HG02981 (cell line): ENCODE measurements at regions not wholly inside any gene's neighbourhood (a gene's known extent, or its start where the extent isn't known, plus 50 kb on each side); places are given as distances from the start of the nearest gene placed in this dataset.

ENCODE experiments used
- ATAC-seq: cut with Tn5 transposase; IDR thresholded peaks from one replicate; pipeline ENCODE4 v1.9.1; 2021; ENCODE audit warnings: mild to moderate bottlenecking, moderate library complexity; ENCODE audit not compliant: unreplicated experiment

GRCh38 chr10:29962166-29962850 lies 97.1 kb downstream of the JCAD start:
- no peak for ATAC-seq

- ATAC-seq: no peak
Measured at GRCh38 chr10:29961351-29961750, 98.0 kb downstream of the JCAD start.

DNA sequence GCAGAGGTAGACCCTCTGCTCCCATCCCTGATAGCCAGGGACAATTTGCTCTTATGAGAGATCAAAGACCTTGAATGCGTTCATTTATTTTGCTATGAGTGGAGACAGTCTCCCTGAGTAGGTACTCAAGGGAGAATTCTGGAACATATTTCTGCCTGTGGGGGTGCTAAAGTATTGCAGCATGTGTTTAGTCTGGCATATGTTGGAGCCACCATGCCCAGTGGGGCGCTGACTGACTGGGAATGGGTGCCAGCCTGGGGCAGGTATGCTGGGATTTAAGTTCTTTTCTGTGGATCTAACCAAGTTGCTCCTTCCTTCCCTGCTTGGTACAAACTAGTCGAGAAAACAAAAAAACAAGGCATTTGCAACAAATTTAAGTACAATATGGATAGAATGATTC lies 99.1 kb downstream of the JCAD start:
- ATAC-seq: no peak

DNA sequence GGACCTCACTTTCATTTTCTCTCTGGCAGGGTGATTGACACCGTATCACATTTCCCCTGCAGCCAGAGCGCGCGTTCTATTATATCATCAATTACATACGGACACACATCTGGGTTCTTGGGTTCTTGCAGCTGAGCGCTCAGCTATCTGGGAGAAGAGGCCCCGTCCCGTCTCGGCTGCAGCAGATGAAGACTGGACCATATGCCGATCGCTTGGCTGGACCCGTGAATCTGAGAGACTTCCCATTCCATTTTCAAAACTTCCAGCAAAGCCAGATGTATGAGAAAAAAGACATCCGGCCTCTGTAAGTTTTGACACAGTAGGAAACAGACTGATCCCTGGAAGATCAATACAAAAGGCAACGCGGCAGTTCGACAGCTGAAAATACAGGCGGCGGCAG lies 99.8 kb downstream of the JCAD start:
- no peak for ATAC-seq

GRCh38 chr10:29958440-29958839 lies 100.9 kb downstream of the JCAD start:
- ATAC-seq: no peak

- ATAC-seq: peak; percentile 53
Measured at GRCh38 chr10:29957907-29958331, 101.5 kb downstream of the JCAD start.

DNA sequence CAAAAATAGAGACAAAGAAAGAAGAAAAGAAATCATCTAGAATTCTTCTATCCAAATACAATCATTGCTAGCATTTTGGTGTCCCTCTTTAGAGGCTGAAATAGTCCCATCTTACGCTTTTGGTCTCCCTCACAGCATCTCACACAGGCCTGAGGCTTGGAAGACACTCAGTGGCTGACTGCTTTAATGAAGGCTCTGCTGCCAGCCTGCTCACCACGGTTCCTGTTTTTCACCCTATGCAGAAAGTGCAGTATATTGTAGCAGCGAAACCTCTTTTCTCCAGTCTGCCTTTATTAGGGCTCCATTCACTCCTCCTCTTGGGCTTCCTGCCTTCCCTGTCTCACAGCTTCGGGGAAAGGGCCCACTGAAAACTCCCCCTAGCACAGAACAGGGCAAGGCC lies 102.2 kb downstream of the JCAD start:
- no peak for ATAC-seq

- ATAC-seq: no peak
Measured at GRCh38 chr10:29956335-29956924, 103.0 kb downstream of the JCAD start.

DNA sequence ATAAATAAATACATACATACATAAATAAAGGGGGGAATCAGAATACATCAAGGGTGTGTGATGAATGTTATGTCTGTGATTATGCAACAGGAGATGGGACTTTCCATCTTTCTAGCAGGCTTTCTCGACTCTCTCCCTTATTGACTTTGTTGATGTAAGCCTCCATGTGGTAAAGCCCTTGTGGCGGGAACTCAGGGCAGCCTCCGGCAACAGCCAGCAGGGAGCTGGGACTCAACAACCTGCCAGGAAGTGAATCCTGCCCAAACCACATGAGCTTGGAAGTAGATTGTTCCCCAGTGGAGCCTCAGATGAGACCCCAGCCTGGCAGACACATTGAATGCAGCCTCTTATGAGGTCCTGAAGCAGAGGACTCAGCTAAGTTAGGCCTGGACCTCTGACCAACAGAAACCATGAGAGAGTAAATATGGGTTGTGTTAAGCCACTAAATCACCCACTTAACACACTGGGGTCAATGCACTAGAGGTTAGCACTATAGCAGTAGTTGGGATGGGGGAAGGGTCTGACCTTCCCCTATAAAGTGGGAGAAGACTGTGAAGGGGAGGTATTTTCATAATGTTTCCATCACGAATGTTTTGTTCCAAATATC lies 104.0 kb downstream of the JCAD start:
- no peak for ATAC-seq

DNA sequence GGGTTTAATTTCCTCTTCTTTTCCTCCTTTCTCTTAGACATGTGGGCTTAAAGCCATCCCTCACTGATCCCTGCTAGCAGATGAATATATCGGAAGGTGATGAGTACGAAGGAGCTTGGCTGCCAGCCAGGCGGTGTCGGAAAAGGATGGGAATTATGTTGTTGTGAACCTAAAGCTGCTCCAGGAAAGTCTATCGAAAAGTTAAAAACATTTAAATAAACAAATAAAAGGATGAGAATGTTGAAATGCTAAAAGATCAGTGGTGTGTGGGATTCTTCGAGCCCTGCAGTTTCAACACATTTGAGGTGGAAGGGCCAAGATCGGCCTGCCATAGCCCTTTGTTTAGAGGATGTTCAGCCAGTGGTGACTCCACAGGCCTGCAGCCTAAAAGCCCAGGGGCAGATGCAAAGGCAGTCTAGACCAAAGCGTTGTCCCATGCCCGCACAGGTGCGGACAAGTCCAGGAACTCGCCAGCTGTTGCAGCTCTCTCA lies 107.9 kb downstream of the JCAD start:
- ATAC-seq: no peak

DNA sequence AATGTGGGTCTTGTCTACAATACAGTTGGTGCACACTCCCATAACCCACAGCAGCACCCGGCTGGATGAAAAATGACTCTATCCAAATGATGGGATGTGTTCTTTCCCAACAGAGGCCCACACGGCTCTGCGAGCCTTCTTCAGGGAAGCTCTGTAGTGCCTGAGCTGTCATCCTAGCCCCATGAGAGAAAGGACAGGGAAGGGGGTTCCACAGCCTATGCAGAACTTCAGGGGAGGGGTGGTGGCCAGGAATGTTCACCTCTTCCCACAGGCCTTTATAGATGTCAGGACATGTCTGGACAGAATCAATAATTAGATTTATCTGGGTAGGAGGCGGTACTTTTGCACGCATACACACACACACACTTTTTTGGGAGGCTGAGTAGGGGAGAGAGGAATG lies 109.0 kb downstream of the JCAD start:
- ATAC-seq: no peak

GRCh38 chr10:29949411-29950011 lies 109.9 kb downstream of the JCAD start:
- no peak for ATAC-seq

DNA sequence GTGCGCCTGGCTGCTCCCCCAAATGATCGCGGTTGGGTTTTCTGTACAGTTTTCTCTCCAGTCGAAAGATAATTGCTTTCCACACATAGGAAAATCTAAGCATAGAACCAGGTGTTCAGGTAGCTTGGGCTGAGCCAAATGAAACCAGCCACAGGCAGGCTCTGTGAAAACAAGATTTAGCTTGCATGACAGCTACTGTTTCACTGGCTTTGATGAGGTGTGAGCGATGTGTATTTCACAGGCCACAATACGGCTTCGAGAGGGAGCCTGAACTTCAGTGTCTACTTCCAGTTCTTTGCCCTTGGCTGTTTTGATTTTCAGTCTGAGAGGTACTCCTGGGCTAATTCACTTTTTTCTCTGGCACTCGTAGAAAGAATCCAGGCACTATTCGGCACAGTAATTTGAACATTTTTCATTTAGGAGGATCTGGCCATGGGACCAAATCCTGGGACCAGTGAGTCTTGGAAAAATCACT lies 110.5 kb downstream of the JCAD start:
- peak; percentile 59 for ATAC-seq

- no peak for ATAC-seq
Measured at GRCh38 chr10:29947701-29948060, 111.7 kb downstream of the JCAD start.

DNA sequence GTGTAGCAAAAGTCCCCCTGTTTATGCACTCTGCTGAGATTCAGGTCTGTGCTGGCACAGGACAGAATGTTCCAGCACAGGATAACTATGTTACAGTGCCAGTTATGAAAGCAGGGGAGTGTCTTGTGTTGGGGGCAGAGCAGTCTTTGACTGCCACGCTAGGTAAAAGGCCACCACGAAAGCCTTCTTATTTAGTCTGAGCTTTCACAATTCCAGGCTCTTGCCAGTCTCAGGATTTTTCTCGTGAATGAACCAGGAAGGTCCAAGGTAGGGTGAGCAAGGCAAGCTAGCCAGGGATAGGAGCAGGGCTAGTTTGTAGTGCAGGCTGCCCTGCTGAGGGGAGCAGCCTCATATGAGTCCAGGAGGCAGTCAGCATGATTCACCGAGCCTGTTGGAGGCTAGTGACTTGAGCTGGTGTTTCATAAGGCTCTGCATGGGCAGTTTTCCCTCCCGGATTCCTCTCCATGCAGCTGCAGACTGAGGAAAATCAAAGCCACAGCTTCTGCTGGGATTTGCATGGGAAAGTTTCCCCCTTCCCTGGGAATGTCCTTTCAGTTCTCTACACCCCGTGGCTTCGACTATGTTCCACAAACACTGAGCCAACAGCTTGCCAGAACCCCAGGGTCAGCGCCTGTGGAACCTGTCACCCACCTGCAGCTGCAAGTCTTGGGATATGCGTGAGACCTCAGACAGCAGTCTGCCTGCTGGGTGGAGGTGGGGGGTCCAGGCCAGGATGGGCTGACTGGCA lies 112.3 kb downstream of the JCAD start:
- no peak for ATAC-seq

DNA sequence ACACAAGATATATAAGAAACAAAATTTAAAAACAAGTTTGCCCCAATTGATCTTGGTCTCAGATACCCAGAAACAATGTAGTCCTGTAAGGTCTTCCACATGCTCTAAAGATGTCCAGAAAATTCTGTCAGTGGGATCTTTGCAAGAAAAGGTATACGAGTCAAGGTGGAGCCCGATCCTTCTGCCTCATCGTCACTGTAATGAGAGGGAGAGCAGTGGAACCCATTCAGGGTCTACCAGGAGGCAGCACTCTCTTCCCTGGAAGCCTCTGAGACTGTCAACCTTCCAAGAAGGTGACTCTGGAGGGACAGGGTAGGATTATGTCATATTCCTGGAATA lies 112.8 kb downstream of the JCAD start:
- ATAC-seq: no peak

DNA sequence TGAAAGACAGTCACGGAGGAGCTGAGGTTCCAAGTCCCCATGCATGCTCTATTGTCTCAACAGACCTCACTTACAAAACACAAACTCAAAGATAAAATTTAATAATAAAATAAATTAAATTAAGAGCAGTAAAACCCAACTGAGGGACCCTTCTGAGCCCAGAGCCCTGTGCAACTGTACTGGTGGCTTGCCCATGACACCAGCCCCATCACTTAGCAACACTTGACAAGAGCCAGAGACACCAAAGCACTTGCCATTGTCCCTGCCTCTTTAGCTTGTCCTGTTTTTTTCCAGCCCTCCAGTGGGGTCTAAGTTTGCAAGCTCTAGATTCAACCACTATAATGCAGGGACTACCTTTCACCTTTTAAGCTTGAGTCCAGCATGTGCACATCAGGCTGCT lies 117.9 kb downstream of the JCAD start:
- no peak for ATAC-seq

DNA sequence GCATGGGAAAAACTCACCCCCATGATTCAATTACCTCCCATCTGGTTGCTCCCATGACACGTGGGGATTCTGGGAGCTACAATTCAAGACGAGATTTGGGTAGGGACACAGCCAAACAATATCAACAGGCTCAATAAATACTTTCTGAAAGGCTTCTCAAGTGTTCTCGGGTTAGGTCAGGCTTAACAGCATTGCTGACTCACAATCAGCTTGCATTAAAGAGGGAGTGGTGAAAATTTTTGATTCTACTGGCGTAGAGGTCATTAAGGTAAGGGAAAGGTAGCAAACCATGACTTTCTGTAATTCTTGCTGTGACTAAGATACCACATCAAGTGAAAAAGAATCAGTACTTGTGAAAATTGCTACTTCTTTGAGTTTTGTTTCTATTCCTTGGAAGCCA lies 126.4 kb downstream of the JCAD start:
- ATAC-seq: no peak

- ATAC-seq: no peak
Measured at GRCh38 chr10:29931833-29932232, 127.6 kb downstream of the JCAD start.

DNA sequence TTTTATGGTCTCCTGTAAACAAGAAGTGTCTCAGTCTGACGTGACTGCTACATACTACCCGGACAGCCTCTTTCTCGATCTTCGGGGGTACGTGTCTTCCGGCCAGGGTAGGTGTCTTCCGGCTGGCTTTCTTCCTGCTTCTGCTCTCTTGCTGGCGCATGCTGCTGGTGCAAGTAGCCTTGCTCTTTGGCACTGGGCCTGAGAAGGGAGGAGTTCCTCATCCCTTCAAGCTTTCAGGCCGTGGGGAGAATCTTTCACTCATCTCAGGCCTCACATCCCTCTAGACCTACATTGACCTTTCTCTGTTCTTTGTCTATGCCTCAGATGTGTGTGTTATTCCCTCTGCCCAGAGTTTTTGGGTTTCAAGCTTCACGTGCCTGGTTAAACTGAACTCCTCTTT lies 130.4 kb downstream of the JCAD start:
- ATAC-seq: no peak

DNA sequence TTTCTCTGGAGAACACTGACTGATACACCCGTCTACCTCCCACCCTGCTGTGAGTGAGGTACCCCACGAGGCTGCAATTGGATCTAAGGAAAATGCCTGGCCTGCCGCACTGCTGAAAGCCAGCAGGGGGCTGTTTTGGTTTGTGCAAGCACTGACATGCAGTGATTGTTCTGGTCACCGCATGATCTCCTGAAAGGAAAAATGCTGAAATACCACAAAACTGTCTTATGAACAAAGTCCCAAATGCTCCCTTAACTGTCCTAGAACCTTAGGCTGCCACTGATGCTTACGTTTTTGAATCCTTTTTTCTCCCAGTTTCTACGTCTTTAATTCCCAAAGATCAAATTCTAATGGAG lies 132.7 kb downstream of the JCAD start:
- ATAC-seq: no peak
